K562 (cell line): ENCODE measurements at regions not wholly inside any gene's neighbourhood (a gene's known extent, or its start where the extent isn't known, plus 50 kb on each side); places are given as distances from the start of the nearest gene placed in this dataset.

Experiments used
- CC2D1A ChIP-seq: fragments of 450-650 bp; IDR thresholded peaks from 2 replicates; pipeline ENCODE4 v1.6.1; 2017; ENCODE audit warnings: mild to moderate bottlenecking
- DIDO1 ChIP-seq: fragments of 450-650 bp; IDR thresholded peaks from 2 replicates; pipeline ENCODE4 v1.6.1; 2016; ENCODE audit warnings: low read depth, missing biosample characterization, missing genetic modification characterization
- ELF4 ChIP-seq: fragments of 450-650 bp; formaldehyde crosslinking; IDR thresholded peaks from 2 replicates; pipeline ENCODE4 v1.4.0; 2022; ENCODE audit warnings: missing genetic modification characterization
- ERF ChIP-seq: fragments of 450-650 bp; formaldehyde crosslinking; IDR thresholded peaks from 2 replicates; pipeline ENCODE4 v1.4.0; 2020; ENCODE audit warnings: mild to moderate bottlenecking, mixed read lengths
- ETV5 ChIP-seq: sonication (generic); formaldehyde crosslinking; IDR thresholded peaks from 2 replicates; pipeline ENCODE4 v1.4.0; 2020; ENCODE audit warnings: low read depth, mild to moderate bottlenecking, missing genetic modification reagents
- GTF2A2 ChIP-seq: IDR thresholded peaks from 2 replicates; pipeline ENCODE4 v1.6.1; 2016; ENCODE audit warnings: mild to moderate bottlenecking, missing genetic modification characterization, missing compliant biosample characterization
- PHB ChIP-seq: fragments of 250-450 bp; sonication (Bioruptor Pico); IDR thresholded peaks from 2 replicates; pipeline ENCODE4 v1.5.0; 2021
- PTTG1 ChIP-seq: fragments of 450-650 bp; IDR thresholded peaks from 2 replicates; pipeline ENCODE4 v1.6.1; 2016; ENCODE audit warnings: low read depth, mild to moderate bottlenecking, missing genetic modification characterization, missing compliant biosample characterization
- SAFB ChIP-seq: fragments of 200-400 bp; formaldehyde crosslinking; IDR thresholded peaks from 2 replicates; pipeline ENCODE4 v1.6.1; 2017; ENCODE audit warnings: low read depth, low read length, borderline replicate concordance
- ZNF133 ChIP-seq: fragments of 250-450 bp; sonication (Bioruptor Pico); IDR thresholded peaks from 2 replicates; pipeline ENCODE4 v1.4.0; 2020; ENCODE audit warnings: mild to moderate bottlenecking
- ZNF175 ChIP-seq: fragments of 200-800 bp; sonication (Bioruptor generic); IDR thresholded peaks from 2 replicates; pipeline ENCODE4 v1.6.1; 2016; ENCODE audit warnings: low read depth, mild to moderate bottlenecking, missing genetic modification characterization, missing compliant biosample characterization
- ZNF324 ChIP-seq: fragments of 250-450 bp; sonication (Bioruptor Pico); IDR thresholded peaks from 2 replicates; pipeline ENCODE4 v1.4.0; 2020; ENCODE audit warnings: mild to moderate bottlenecking
- ZNF354B ChIP-seq: fragments of 250-450 bp; sonication (Bioruptor Pico); IDR thresholded peaks from 2 replicates; pipeline ENCODE4 v1.4.0; 2020
- ZNF57 ChIP-seq: fragments of 450-650 bp; formaldehyde crosslinking; IDR thresholded peaks from 2 replicates; pipeline ENCODE4 v1.4.0; 2020; ENCODE audit warnings: mild to moderate bottlenecking, moderate library complexity
- TF ChIP-seq, protein P1 (sequence below): sonication (generic); formaldehyde crosslinking; IDR thresholded peaks from 2 replicates; pipeline ENCODE4 v1.8.0; 2022; ENCODE audit warnings: mild to moderate bottlenecking, missing genetic modification reagents
- TF ChIP-seq, protein P2 (sequence below): fragments of 250-450 bp; sonication (Bioruptor Pico); IDR thresholded peaks from 2 replicates; pipeline ENCODE4 v1.4.0; 2020; ENCODE audit warnings: mild to moderate bottlenecking, moderate library complexity, borderline replicate concordance
- TF ChIP-seq, protein P3 (sequence below): fragments of 450-650 bp; formaldehyde crosslinking; IDR thresholded peaks from 2 replicates; pipeline ENCODE4 v1.4.0; 2020; ENCODE audit warnings: mild to moderate bottlenecking, moderate library complexity

GRCh38 chr2:103469800-103470199, 708.0 kb downstream of the TMEM182 start (continued):
- no peak for TF ChIP-seq SAFB
- TF ChIP-seq PTTG1 (tag), result peak; percentile 94
- 0 out of 2 replicates have a peak, but pooled peaks have one; percentile 58 for TF ChIP-seq ZNF354B
- no peak for TF ChIP-seq ZNF57 (CRISPR knock-in tag)
- no peak for TF ChIP-seq PHB (CRISPR knock-in tag)
- no peak for TF ChIP-seq CC2D1A
- peak; percentile 86 for TF ChIP-seq GTF2A2 (tag)
- TF ChIP-seq, protein P1, sequence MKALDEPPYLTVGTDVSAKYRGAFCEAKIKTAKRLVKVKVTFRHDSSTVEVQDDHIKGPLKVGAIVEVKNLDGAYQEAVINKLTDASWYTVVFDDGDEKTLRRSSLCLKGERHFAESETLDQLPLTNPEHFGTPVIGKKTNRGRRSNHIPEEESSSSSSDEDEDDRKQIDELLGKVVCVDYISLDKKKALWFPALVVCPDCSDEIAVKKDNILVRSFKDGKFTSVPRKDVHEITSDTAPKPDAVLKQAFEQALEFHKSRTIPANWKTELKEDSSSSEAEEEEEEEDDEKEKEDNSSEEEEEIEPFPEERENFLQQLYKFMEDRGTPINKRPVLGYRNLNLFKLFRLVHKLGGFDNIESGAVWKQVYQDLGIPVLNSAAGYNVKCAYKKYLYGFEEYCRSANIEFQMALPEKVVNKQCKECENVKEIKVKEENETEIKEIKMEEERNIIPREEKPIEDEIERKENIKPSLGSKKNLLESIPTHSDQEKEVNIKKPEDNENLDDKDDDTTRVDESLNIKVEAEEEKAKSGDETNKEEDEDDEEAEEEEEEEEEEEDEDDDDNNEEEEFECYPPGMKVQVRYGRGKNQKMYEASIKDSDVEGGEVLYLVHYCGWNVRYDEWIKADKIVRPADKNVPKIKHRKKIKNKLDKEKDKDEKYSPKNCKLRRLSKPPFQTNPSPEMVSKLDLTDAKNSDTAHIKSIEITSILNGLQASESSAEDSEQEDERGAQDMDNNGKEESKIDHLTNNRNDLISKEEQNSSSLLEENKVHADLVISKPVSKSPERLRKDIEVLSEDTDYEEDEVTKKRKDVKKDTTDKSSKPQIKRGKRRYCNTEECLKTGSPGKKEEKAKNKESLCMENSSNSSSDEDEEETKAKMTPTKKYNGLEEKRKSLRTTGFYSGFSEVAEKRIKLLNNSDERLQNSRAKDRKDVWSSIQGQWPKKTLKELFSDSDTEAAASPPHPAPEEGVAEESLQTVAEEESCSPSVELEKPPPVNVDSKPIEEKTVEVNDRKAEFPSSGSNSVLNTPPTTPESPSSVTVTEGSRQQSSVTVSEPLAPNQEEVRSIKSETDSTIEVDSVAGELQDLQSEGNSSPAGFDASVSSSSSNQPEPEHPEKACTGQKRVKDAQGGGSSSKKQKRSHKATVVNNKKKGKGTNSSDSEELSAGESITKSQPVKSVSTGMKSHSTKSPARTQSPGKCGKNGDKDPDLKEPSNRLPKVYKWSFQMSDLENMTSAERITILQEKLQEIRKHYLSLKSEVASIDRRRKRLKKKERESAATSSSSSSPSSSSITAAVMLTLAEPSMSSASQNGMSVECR, result no peak
- TF ChIP-seq ELF4 (CRISPR knock-in tag), result peak; percentile 73; the same call in 1 of the 2 replicates
- 0 out of 2 replicates have a peak, but pooled peaks have one; percentile 11 for TF ChIP-seq ZNF324 (CRISPR knock-in tag)
- TF ChIP-seq DIDO1 (tag), result peak; percentile 75
- no peak for TF ChIP-seq ETV5
- TF ChIP-seq, protein P2, sequence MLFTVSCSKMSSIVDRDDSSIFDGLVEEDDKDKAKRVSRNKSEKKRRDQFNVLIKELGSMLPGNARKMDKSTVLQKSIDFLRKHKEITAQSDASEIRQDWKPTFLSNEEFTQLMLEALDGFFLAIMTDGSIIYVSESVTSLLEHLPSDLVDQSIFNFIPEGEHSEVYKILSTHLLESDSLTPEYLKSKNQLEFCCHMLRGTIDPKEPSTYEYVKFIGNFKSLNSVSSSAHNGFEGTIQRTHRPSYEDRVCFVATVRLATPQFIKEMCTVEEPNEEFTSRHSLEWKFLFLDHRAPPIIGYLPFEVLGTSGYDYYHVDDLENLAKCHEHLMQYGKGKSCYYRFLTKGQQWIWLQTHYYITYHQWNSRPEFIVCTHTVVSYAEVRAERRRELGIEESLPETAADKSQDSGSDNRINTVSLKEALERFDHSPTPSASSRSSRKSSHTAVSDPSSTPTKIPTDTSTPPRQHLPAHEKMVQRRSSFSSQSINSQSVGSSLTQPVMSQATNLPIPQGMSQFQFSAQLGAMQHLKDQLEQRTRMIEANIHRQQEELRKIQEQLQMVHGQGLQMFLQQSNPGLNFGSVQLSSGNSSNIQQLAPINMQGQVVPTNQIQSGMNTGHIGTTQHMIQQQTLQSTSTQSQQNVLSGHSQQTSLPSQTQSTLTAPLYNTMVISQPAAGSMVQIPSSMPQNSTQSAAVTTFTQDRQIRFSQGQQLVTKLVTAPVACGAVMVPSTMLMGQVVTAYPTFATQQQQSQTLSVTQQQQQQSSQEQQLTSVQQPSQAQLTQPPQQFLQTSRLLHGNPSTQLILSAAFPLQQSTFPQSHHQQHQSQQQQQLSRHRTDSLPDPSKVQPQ (CRISPR knock-in tag), result 0 out of 2 replicates have a peak, but pooled peaks have one; percentile 34
- TF ChIP-seq, protein P3, sequence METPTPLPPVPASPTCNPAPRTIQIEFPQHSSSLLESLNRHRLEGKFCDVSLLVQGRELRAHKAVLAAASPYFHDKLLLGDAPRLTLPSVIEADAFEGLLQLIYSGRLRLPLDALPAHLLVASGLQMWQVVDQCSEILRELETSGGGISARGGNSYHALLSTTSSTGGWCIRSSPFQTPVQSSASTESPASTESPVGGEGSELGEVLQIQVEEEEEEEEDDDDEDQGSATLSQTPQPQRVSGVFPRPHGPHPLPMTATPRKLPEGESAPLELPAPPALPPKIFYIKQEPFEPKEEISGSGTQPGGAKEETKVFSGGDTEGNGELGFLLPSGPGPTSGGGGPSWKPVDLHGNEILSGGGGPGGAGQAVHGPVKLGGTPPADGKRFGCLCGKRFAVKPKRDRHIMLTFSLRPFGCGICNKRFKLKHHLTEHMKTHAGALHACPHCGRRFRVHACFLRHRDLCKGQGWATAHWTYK (CRISPR knock-in tag), result peak; percentile 90
- TF ChIP-seq ZNF175, result peak; percentile 94
- no peak for TF ChIP-seq ZNF133 (CRISPR knock-in tag)
- TF ChIP-seq ERF (CRISPR knock-in tag), result peak; percentile 90; the same call in 1 of the 2 replicates
- TF ChIP-seq, all 486 proteins: peak for 83
